HG02885 (cell line): ENCODE measurements at regions not wholly inside any gene's neighbourhood (a gene's known extent, or its start where the extent isn't known, plus 50 kb on each side); places are given as distances from the start of the nearest gene placed in this dataset.
A peak's percentile ranks its signal among the peaks of the same experiment; 100 is the strongest.

Source experiments
- ATAC-seq: cut with Tn5 transposase; IDR thresholded peaks from one replicate; pipeline ENCODE4 v1.9.1; 2021; ENCODE audit warnings: mild to moderate bottlenecking; ENCODE audit not compliant: unreplicated experiment, poor library complexity

DNA sequence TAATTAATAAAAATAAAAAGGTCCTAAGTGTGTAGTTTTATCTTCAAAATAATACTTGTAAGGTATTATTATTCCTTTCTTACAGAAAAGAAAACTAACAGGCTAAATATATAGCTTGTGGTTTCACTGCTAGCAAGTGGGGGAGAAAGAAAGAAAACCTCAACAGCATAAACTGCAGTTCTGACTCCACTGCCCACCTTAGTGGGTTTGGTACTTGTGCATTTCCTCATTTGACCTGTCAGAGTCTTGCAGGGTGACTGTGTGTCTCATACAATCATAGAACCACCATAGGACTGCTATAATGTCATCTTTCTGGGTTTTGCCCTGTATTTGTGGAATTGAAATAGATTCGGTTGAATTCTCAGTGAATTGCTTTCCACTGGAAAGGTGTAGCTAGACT lies 94.7 kb upstream of the PUDP start:
- peak; percentile 99 for ATAC-seq

DNA sequence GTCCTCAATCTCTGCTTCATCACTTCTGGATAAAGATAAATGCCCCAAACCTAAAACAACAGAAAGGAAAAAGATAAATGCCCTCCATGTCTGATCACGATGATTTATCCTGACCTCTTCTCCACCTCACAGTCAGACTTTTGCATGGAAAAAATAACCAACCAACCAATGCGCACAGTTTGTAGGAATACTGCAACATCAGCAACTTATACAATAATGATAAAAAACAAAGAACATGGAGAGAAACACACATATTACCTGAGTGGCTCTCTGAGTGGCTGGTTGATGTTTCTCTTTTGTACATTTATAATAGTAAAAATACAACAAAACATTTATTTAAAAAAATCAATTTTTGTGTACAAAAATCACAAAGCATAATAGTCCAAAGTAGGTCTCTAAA lies 93.0 kb upstream of the PUDP start:
- no peak for ATAC-seq

GRCh38 chrX:7235071-7235470 lies 87.1 kb upstream of the PUDP start:
- ATAC-seq = no peak

GRCh38 chrX:7233580-7234406 lies 85.8 kb upstream of the PUDP start:
- no peak for ATAC-seq

DNA sequence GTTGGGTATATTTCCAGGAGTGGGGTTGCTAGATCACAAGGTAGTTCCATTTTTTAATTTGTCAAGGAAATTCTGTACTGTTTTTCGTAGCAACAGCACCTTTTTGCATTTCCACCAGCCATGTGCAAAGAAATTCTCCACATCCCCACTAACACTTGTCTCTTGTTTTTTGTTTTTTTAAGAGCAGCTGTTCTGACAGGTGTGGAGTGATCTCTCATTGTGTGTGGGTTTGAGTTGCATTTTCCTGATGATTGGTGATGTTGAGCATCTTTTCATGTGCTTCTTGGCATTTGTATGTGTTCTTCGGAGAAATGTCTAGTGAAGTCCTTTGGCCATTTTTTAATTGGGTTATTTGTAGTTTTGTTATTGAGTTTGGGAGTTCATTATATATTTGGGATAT lies 80.3 kb upstream of the PUDP start:
- ATAC-seq = no peak

- ATAC-seq = peak; percentile 20
Observed at GRCh38 chrX:7225338-7225737, 77.4 kb upstream of the PUDP start.

DNA sequence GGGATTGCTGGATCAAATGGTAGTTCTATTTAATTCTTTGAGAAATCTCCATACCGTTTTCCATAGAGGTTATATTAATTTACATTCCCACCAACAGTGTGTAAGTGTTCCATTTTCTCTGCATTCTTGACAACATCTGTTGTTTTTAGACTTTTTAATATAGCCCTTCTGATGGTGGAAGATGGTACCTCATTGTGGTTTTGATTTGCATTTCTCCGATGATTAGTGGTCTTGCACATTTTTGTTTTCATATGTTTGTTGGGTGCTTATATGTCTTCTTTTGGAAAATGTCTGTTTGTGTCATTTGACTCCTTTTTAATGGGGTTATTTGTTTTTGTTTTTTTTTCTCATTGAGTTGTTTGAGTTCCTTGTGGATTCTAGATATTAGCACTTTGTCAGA lies 75.3 kb upstream of the PUDP start:
- ATAC-seq = peak; percentile 36

DNA sequence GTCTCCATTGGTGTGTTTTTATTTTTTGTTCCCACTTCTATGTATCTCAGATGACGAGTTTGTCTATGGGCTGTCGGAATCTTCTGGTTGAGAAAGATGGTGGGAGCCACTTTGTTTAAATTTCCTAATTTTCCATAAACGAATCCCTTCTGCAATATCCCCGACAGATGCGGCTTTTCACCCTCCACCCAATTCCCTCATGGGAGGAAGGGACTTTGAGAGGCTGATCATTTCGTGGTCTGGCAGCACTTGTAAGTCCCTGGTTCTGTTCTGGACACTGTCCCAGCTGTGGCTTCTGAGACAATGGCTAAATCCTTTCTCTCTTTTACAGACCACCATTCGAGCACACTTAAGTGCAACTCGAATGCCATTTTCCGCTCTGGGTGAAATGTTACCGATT lies 72.2 kb upstream of the PUDP start:
- no peak for ATAC-seq

GRCh38 chrX:7219153-7219705 lies 71.3 kb upstream of the PUDP start:
- peak; percentile 70 for ATAC-seq

- ATAC-seq = no peak
Observed at GRCh38 chrX:7218321-7219152, 70.6 kb upstream of the PUDP start.

DNA sequence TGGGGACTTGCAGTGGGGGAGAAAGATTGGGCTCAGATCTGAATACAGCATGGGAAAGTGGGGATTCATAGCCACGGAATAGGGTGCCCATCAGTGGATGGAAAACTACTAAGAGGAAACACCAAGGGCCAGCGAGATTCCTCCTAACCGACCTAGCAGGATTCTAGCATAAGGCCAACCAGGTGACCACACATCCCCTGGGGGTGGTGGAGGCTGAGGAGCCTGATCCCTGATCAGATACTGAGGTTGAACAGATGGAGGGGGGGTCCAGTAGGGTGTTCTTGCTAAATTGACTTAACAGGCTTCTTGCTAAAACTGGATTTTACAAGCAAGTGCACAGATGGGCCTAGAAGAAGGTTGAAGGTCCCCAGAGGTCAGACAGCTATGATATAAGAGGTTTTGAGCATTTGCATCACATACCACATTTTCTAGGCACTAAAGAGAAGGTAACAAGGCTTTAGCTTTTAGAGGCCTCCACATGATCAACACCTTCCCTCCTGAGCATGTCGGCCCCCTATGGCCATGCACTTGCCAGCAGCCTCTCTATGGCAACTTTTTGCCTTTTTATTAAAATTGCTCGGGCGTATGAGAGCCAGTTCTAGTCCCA lies 69.1 kb upstream of the PUDP start:
- peak; percentile 37 for ATAC-seq

- ATAC-seq = no peak
Observed at GRCh38 chrX:7215842-7216241, 67.9 kb upstream of the PUDP start.

GRCh38 chrX:7214251-7214650 lies 66.3 kb upstream of the PUDP start:
- ATAC-seq = no peak

DNA sequence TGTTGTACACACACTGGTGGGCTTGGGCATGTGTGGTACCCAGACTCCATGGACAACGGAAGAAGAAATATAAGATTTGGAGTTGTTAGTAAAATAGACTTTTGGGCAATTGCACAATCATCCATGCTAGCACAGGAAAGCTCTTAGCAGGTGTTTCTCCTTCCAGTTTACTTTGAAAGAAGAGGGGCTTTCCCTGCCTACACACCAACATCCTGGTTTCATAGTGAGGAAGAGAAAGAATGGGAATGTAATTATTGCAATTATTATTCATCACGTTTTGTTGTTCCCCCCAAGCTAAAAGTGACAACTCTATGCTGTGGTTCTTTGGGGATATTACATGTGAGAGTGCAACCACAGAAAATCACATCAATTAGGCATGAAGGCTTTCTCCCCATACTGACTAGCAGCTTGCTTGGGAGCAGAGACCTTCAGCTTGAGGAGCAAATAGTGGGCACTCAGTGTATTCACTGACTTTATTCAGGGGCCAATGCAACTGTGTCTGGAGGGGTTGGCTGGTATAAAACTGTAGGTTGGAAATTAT lies 57.2 kb upstream of the PUDP start:
- ATAC-seq = peak; percentile 58

- no peak for ATAC-seq
Observed at GRCh38 chrX:7204619-7205018, 56.7 kb upstream of the PUDP start.

- ATAC-seq = no peak
Observed at GRCh38 chrX:7202206-7202605, 54.3 kb upstream of the PUDP start.

- no peak for ATAC-seq
Observed at GRCh38 chrX:7201496-7201895, 53.5 kb upstream of the PUDP start.

GRCh38 chrX:7198499-7198898 lies 50.5 kb upstream of the PUDP start:
- no peak for ATAC-seq
